Psoas muscle (tissue), 7 donors: ENCODE measurements at regions not wholly inside any gene's neighbourhood (a gene's known extent, or its start where the extent isn't known, plus 50 kb on each side); places are given as distances from the start of the nearest gene placed in this dataset.

Experiments used
- ATAC-seq, 4 donors: fragments of 200-7000 bp; cut with Tn5 transposase; one replicate each; pipeline ENCODE4 v1.9.1; 2020; ENCODE audit warnings: moderate library complexity in 3 of 4, mild to moderate bottlenecking in 2 of 4
- DNase-seq, 2 donors: peaks; one replicate each; pipeline ENCODE4 v3.0.0-alpha.2; 2020
- H3K27ac ChIP-seq: fragments of 200-600 bp; one replicate; pipeline ENCODE4 v1.8.0; 2022
- H3K27me3 ChIP-seq, 3 donors: fragments of 200-600 bp in 1 of 3; one replicate each; pipeline versions ENCODE4 v1.6.1 to v1.8.0; 2013 to 2022; ENCODE audit warnings: low read length in 2 of 3, mild to moderate bottlenecking in 2 of 3, moderate library complexity in 1 of 3; ENCODE audit not compliant: insufficient read depth in 3 of 3
- H3K36me3 ChIP-seq, 2 donors: fragments of 200-600 bp in 1 of 2; one replicate each; pipeline versions ENCODE4 v1.6.1 to v1.8.0; 2013 to 2022; ENCODE audit warnings: low read depth in 1 of 2, mild to moderate bottlenecking in 1 of 2, moderate library complexity in 1 of 2; ENCODE audit not compliant: insufficient read depth in 1 of 2
- H3K4me1 ChIP-seq: fragments of 200-600 bp; one replicate; pipeline ENCODE4 v1.8.0; 2022
- H3K4me3 ChIP-seq: fragments of 200-600 bp; one replicate; pipeline ENCODE4 v1.8.0; 2022; ENCODE audit warnings: mild to moderate bottlenecking
- H3K9me3 ChIP-seq: fragments of 200-600 bp; one replicate; pipeline ENCODE4 v1.8.0; 2022
- WGBS, 3 donors: extraction: QIAGEN DNeasy Blood & Tissue Kit; methylation state at CpG; one replicate each; pipeline versions ENCODE4 v1.1.6 to v1.1.7; 2013; 5-methylcytosine and 5-hydroxymethylcytosine counted together
- intact Hi-C, 2 donors: fragments of 100-400 bp; cut with DNase I; formaldehyde crosslinking; loops; one replicate each; pipeline versions ENCODE4 v1.11.0 to v1.14.2; 2022
- TF ChIP-seq, protein P1 (sequence below): fragments of 200-600 bp; IDR thresholded peaks from one replicate; pipeline ENCODE4 v1.8.0; 2022; ENCODE audit warnings: antibody characterized with exemption
- donor health status: healthy with polysubstance abuse.
- donor health status: DM: no; HTN: no; CAD: no; lungs with moderate emphysema.
- donor health status: Bipolar disorder and iron deficiency.
- donor health status: healthy.
- donor health status: DM: yes; HTN: yes; CAD: no.
- donor health status: DM: no; HTN: no; CAD: no.
- donor health status: DM: yes; HTN: yes; CAD: no.

DNA sequence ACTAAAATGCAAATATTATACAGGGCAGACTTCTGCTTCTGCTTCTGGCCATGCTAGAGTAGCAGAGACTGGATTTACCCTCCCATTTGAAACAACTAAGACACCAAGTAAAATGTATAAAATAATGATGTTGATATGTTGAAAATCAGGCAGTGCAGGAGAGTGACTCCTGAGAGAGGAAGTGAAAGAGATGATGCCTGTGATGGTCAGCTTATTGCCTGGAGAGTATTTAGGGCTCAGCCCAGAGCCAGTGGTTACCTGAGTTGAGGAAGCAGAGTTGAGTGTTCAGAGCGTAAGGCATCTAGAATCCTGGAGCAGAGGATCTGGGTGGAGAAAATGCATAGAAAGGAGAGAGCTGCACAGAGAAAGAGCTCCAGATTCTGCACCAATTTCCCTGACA lies 131.8 kb upstream of the C14orf180 start:
- TF ChIP-seq, protein P1, sequence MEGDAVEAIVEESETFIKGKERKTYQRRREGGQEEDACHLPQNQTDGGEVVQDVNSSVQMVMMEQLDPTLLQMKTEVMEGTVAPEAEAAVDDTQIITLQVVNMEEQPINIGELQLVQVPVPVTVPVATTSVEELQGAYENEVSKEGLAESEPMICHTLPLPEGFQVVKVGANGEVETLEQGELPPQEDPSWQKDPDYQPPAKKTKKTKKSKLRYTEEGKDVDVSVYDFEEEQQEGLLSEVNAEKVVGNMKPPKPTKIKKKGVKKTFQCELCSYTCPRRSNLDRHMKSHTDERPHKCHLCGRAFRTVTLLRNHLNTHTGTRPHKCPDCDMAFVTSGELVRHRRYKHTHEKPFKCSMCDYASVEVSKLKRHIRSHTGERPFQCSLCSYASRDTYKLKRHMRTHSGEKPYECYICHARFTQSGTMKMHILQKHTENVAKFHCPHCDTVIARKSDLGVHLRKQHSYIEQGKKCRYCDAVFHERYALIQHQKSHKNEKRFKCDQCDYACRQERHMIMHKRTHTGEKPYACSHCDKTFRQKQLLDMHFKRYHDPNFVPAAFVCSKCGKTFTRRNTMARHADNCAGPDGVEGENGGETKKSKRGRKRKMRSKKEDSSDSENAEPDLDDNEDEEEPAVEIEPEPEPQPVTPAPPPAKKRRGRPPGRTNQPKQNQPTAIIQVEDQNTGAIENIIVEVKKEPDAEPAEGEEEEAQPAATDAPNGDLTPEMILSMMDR = no peak
- intact Hi-C loops = no loop called here
- Histone ChIP-seq H3K27ac (no peak overlapping the region), H3K27me3 (peaks cover 0 to 23% (median 0%) of the 10 kb centered on the region in 3 donors), H3K4me1 (no peaks in the 10 kb centered on the region), H3K9me3 (peaks cover 3% of the 10 kb centered on the region), H3K36me3 (no peaks in the 10 kb centered on the region), H3K4me3 (no peak overlapping the region)
- DNase-seq (no peak), ATAC-seq (no peak)
- 98 to 100% (median 100%) methylated on average over 1 of the region's 1 CpG for WGBS, 3 donors

DNA sequence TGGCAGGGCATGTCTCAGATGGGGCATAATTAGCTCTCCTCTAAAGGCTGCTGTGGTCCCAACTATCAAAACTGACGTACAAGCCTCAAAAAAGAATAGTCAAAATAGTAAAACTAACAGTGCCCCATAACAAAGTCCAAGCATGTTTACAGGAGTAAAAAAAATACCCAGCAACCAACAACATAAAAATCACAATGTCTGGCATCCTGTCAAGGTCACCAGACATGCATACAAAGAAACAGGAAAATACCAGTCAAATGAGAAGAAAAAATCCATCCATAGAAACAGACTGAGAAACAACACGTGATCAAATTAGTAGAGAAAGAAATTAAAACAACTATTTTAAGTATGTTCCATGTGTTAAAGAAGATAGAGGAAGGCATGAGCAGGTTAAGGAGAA lies 131.2 kb upstream of the C14orf180 start:
- H3K27ac ChIP-seq = no peak overlapping the region
- no peaks in the 10 kb centered on the region for H3K4me1 ChIP-seq
- no peak for DNase-seq
- intact Hi-C loops = no loop called here
- H3K27me3 ChIP-seq = peaks cover 0 to 23% (median 0%) of the 10 kb centered on the region in 3 donors
- TF ChIP-seq, protein P1 = no peak
- H3K36me3 ChIP-seq = no peaks in the 10 kb centered on the region
- ATAC-seq = no peak
- no peak overlapping the region for H3K4me3 ChIP-seq
- H3K9me3 ChIP-seq = peaks cover 5% of the 10 kb centered on the region
- 60 to 67% (median 61%) methylated on average over 2 of the region's 2 CpGs for WGBS, 3 donors

DNA sequence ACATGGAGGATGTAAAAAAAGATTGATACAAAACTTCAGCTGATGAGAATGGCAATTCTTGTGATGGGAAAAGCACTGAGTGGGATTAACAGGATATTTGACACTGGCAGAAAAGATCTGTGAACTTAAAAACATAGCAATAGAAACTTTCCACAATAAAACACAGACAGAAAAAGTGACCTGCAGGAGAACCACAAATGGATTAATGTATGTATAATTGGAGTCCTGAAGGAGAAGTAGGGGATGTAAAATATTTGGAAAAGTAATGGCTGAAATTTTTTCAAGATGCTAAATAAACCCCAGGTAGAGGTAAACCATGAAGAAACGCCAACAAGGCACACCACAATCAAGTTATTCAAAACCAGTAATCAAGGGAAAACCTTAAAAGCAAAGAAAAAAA lies 130.8 kb upstream of the C14orf180 start:
- ATAC-seq = no peak
- 71 to 94% (median 85%) methylated on average over 1 of the region's 1 CpG for WGBS, 3 donors

DNA sequence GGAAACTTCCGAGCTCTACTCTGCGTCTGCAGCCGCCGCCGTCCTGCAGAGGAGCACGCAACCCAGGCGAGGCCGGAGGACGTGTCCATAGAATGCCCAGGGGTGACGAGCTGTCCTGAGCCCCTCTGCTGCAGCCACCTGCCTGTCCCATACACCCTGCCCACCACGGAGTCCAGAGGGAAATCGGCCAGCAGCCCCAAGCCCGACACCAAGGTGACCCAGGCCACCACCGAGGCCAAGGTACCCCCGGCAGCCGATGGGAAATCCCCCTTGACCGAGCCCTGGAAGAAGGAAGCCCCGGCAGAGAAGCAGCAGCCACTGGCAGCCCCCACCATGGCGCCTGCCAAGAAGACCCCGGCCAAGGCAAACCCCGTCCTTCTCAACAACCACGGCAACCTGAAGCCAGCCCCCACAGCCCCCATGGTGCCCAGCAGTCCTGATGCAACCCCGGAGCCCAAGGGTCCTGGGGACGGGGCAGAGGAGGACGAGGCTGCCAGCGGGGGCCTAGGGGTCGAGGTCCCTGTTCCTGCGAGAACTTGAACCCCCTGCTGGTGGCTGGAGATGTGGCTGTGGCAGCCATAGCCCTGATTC lies 128.7 kb upstream of the C14orf180 start:
- Histone ChIP-seq H3K4me1 (no peaks in the 10 kb centered on the region), H3K36me3 (no peaks in the 10 kb centered on the region), H3K27me3 (peaks cover 0 to 23% (median 0%) of the 10 kb centered on the region in 3 donors), H3K4me3 (no peak overlapping the region), H3K9me3 (peaks cover 6% of the 10 kb centered on the region), H3K27ac (no peak overlapping the region)
- DNase-seq (no peak), ATAC-seq (no peak)
- intact Hi-C loops = no loop called here
- TF ChIP-seq, protein P1 = no peak
- 92 to 94% (median 94%) methylated on average over 26 to 28 of the region's 28 CpGs for WGBS, 3 donors

More for the DNA sequence above, 130.8 kb upstream of the C14orf180 start:
- no peaks in the 10 kb centered on the region for H3K36me3 ChIP-seq
- no peak for DNase-seq
- H3K27me3 ChIP-seq = peaks cover 0 to 23% (median 0%) of the 10 kb centered on the region in 3 donors
- intact Hi-C loops = no loop called here
- no peak overlapping the region for H3K27ac ChIP-seq
- H3K4me1 ChIP-seq = no peaks in the 10 kb centered on the region
- TF ChIP-seq, protein P1 = no peak
- peaks cover 6% of the 10 kb centered on the region for H3K9me3 ChIP-seq
- H3K4me3 ChIP-seq = no peak overlapping the region

DNA sequence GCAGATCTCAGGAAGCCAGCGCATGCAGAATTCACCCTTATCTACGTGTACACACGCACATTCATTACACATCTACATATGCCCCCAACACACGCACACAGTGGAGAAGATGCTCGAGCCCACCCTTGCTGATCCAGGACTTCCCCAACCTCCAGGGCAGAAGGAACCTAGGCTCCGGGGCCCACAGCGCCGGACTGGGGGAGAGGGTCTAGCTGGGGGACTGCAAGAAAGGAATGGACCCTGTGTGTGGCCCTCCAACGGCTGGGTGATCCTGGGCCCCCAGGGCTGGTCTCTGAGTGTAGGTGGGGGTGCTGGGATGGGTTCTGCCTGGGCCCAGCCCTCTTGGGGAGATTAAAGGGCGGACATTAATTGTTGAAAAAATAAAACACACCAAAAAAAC lies 128.1 kb upstream of the C14orf180 start:
- peaks cover 0 to 22% (median 0%) of the 10 kb centered on the region in 3 donors for H3K27me3 ChIP-seq
- no peak for DNase-seq
- ATAC-seq = no peak
- TF ChIP-seq, protein P1 = no peak
- WGBS, 3 donors = 86 to 95% (median 86%) methylated on average over 10 of the region's 10 CpGs
- peaks cover 6% of the 10 kb centered on the region for H3K9me3 ChIP-seq
- no peaks in the 10 kb centered on the region for H3K4me1 ChIP-seq
- no peak overlapping the region for H3K27ac ChIP-seq
- H3K36me3 ChIP-seq = no peaks in the 10 kb centered on the region
- intact Hi-C loops = no loop called here
- no peak overlapping the region for H3K4me3 ChIP-seq
